ENCODE measurements at regions not wholly inside any gene's neighbourhood (a gene's known extent, or its start where the extent isn't known, plus 50 kb on each side); places are given as distances from the start of the nearest gene placed in this dataset.

- TF ChIP-seq CTCF (IDR thresholded peaks at IDR 0.05; ENCODE audit: poor library complexity) (no peak), EZH2 (IDR thresholded peaks at IDR 0.05; ENCODE audit: borderline replicate concordance) (no peak), EZH2phosphoT487 (IDR thresholded peaks at IDR 0.05; ENCODE audit: low read depth, severe bottlenecking, unreplicated experiment) (no peak)
Measured at GRCh38 chr10:108425283-108425964, 1260.9 kb upstream of the SORCS1 start.
